ENCODE measurements at regions not wholly inside any gene's neighbourhood (a gene's known extent, or its start where the extent isn't known, plus 50 kb on each side); places are given as distances from the start of the nearest gene placed in this dataset.

- intact Hi-C loops (cut with DNase I; ENCODE audit: low total_unique reads) = no loop called here
- Histone ChIP-seq H3K4me3 (no peak overlapping the region), H3K27me3 (no peaks in the 10 kb centered on the region), H3K9me3 (no peaks in the 10 kb centered on the region), H3K36me3 (no peaks in the 10 kb centered on the region), H3K4me1 (no peaks in the 10 kb centered on the region), H3K27ac (no peak overlapping the region)
- TF ChIP-seq CTCF (IDR thresholded peaks at IDR 0.05) (no peak), POLR2A (IDR thresholded peaks at IDR 0.05) (no peak)
- DNase-seq = no peak
Measured at GRCh38 chr12:94042321-94042720, 106.1 kb upstream of the PLXNC1 start.

GRCh38 chr12:94046626-94047410, 101.6 kb upstream of the PLXNC1 start:
- intact Hi-C loops (cut with DNase I; ENCODE audit: low total_unique reads) = no loop called here
- Histone ChIP-seq H3K27ac (no peak overlapping the region), H3K4me3 (no peak overlapping the region)

GRCh38 chr12:94047781-94048567, 100.4 kb upstream of the PLXNC1 start:
- DNase-seq = no peak
- no peaks in the 10 kb centered on the region for H3K4me1 ChIP-seq
- TF ChIP-seq POLR2A (IDR thresholded peaks at IDR 0.05) (no peak), CTCF (IDR thresholded peaks at IDR 0.05) (no peak)
- H3K4me3 ChIP-seq = no peak overlapping the region
- intact Hi-C loops (cut with DNase I; ENCODE audit: low total_unique reads) = no loop called here
- no peaks in the 10 kb centered on the region for H3K27me3 ChIP-seq
- H3K9me3 ChIP-seq = no peaks in the 10 kb centered on the region
- H3K27ac ChIP-seq = no peak overlapping the region
- H3K36me3 ChIP-seq = no peaks in the 10 kb centered on the region

More at GRCh38 chr12:94046626-94047410, 101.6 kb upstream of the PLXNC1 start:
- DNase-seq = no peak
- Histone ChIP-seq H3K4me1 (no peaks in the 10 kb centered on the region), H3K36me3 (no peaks in the 10 kb centered on the region), H3K27me3 (no peaks in the 10 kb centered on the region), H3K9me3 (no peaks in the 10 kb centered on the region)
- TF ChIP-seq POLR2A (IDR thresholded peaks at IDR 0.05) (no peak), CTCF (IDR thresholded peaks at IDR 0.05) (no peak)

GRCh38 chr12:94048757-94049156, 99.6 kb upstream of the PLXNC1 start:
- Histone ChIP-seq H3K27ac (no peak overlapping the region), H3K36me3 (no peaks in the 10 kb centered on the region), H3K4me1 (no peaks in the 10 kb centered on the region), H3K9me3 (no peaks in the 10 kb centered on the region), H3K4me3 (no peak overlapping the region), H3K27me3 (no peaks in the 10 kb centered on the region)
- no peak for DNase-seq
- TF ChIP-seq CTCF (IDR thresholded peaks at IDR 0.05) (no peak), POLR2A (IDR thresholded peaks at IDR 0.05) (no peak)
- intact Hi-C loops (cut with DNase I; ENCODE audit: low total_unique reads) = no loop called here

GRCh38 chr12:94049718-94050117, 98.7 kb upstream of the PLXNC1 start:
- Histone ChIP-seq H3K27ac (no peak overlapping the region), H3K4me3 (no peak overlapping the region), H3K27me3 (no peaks in the 10 kb centered on the region), H3K36me3 (no peaks in the 10 kb centered on the region), H3K4me1 (no peaks in the 10 kb centered on the region), H3K9me3 (no peaks in the 10 kb centered on the region)
- intact Hi-C loops (cut with DNase I; ENCODE audit: low total_unique reads) = no loop called here
- DNase-seq = no peak
- TF ChIP-seq CTCF (IDR thresholded peaks at IDR 0.05) (no peak), POLR2A (IDR thresholded peaks at IDR 0.05) (no peak)

All from uterus (tissue), 3 donors.